ENCODE measurements at regions not wholly inside any gene's neighbourhood (a gene's known extent, or its start where the extent isn't known, plus 50 kb on each side); places are given as distances from the start of the nearest gene placed in this dataset.

DNA sequence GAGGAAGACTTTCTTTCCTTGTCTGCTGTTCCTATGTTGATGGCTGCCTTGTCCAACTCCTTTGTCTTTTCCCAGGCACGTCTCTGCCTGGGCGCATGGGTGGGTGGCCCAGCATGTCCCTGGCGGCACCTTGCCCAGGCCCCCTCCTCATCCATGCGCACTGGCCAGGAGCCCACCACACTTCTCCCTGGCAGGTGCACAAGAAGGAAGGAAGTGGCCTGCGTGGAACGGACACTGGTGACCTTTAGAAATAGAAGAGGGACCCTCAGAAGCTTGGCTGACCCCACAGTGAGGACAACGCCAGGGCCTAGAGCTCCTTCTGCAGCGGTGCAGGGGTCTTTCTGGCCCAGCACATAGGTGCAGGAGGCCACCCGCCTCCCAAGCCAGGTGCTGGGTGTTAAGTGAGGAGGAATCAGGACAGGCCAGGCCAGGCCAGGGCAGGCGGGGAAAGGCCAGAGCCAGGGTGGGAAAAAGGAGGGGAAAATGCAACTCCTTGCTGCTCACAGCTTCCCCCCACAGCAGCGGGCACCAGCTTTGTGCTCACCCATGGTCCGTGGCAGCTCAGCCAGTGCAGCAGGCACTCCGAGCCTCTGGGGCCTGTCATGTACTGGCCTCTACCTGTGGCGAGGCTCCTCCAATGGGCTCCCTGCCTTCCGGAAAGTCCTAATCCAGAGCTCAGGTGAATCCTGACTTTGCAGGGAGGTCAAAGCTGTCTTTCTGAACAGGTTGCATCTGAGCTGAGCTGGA, 104.0 kb downstream of the SOX1 start:
- CTCF ChIA-PET, result no interaction called here
- no peak overlapping the region for H3K27ac ChIP-seq (ENCODE audit: low read depth, low read length)
- H3K4me1 ChIP-seq (ENCODE audit: control insufficient read depth in 1 of 2, insufficient read depth in 2 of 2, low read length in 2 of 2), result no peaks in the 10 kb centered on the region
- no peaks in the 10 kb centered on the region for H3K9me3 ChIP-seq (ENCODE audit: control insufficient read depth in 1 of 2, insufficient read depth in 1 of 2, low read depth in 1 of 2, low read length in 2 of 2)
- H3K36me3 ChIP-seq (ENCODE audit: control insufficient read depth in 1 of 2, insufficient read depth in 2 of 2, low read length in 2 of 2), result no peaks in the 10 kb centered on the region
- no peak for TF ChIP-seq EZH2 (IDR thresholded peaks at IDR 0.05)
- no peak for TF ChIP-seq SP1 (IDR thresholded peaks at IDR 0.05; ENCODE audit: low read depth)
- H2AFZ ChIP-seq (ENCODE audit: low read depth, low read length, poor library complexity, severe bottlenecking), result no peak overlapping the region
- BruUV-seq (replicated peaks), result no TSS peak
- no peaks in the 10 kb centered on the region for H3K9me2 ChIP-seq (ENCODE audit: insufficient read depth)
- RAD21 ChIA-PET (ENCODE audit: low non-redundant PET in 1 of 2, low total read pairs in 2 of 2, uncharacterized antibody in 2 of 2, unreplicated experiment in 2 of 2), result no interaction called here
- no peaks in the 10 kb centered on the region for H3K79me2 ChIP-seq (ENCODE audit: insufficient read depth, low read length)
- DNase-seq (ENCODE audit: low read depth, low spot score), result no peak
- intact Hi-C loops (cut with micrococcal nuclease), result no loop called here
- 0 out of 2 replicates have a peak, but pooled peaks cover 3% of the 10 kb centered on the region for H3K27me3 ChIP-seq (ENCODE audit: insufficient read depth, low read length)
- H3K4me3 ChIP-seq (replicated peaks in 1 of 2; ENCODE audit: low read depth in 1 of 2, low read length in 2 of 2), result no peak overlapping the region
- no peak for ATAC-seq
- no peak overlapping the region for H3K4me2 ChIP-seq (ENCODE audit: low read length)
- H3K9ac ChIP-seq (ENCODE audit: low read length), result no peak overlapping the region
- POLR2A ChIA-PET, result no interaction called here
- H4K20me1 ChIP-seq (ENCODE audit: insufficient read depth), result no peaks in the 10 kb centered on the region

DNA sequence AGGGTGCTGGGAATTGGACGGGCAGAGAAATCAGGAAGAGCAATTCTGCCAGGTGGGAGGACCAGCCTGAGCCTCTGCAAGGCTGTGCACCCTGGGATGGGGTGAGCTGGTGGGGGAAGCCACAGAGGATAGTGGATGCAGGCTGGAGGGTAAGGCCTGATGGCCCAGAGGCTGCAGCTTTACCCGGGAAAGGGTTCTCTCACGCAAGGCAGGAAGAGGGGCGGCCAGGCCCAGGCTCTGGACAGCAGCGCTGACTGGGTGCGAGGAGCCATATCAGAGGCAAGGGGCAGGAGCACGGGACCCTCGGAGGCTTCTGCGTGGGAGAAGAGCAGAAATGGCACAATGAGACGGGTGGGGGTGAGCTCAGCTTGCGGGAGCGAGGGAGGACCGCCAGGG, 104.6 kb downstream of the SOX1 start:
- Histone ChIP-seq H4K20me1 (ENCODE audit: insufficient read depth) (no peaks in the 10 kb centered on the region), H3K27me3 (ENCODE audit: insufficient read depth, low read length) (0 out of 2 replicates have a peak, but pooled peaks cover 3% of the 10 kb centered on the region), H3K4me1 (ENCODE audit: control insufficient read depth in 1 of 2, insufficient read depth in 2 of 2, low read length in 2 of 2) (no peaks in the 10 kb centered on the region), H3K9me2 (ENCODE audit: insufficient read depth) (no peaks in the 10 kb centered on the region), H3K79me2 (ENCODE audit: insufficient read depth, low read length) (no peaks in the 10 kb centered on the region), H3K4me2 (ENCODE audit: low read length) (no peak overlapping the region), H3K27ac (ENCODE audit: low read depth, low read length) (no peak overlapping the region), H3K4me3 (replicated peaks in 1 of 2; ENCODE audit: low read depth in 1 of 2, low read length in 2 of 2) (no peak overlapping the region), H3K9me3 (ENCODE audit: control insufficient read depth in 1 of 2, insufficient read depth in 1 of 2, low read depth in 1 of 2, low read length in 2 of 2) (no peaks in the 10 kb centered on the region), H3K36me3 (ENCODE audit: control insufficient read depth in 1 of 2, insufficient read depth in 2 of 2, low read length in 2 of 2) (no peaks in the 10 kb centered on the region), H2AFZ (ENCODE audit: low read depth, low read length, poor library complexity, severe bottlenecking) (no peak overlapping the region), H3K9ac (ENCODE audit: low read length) (no peak overlapping the region)
- ChIA-PET CTCF (no interaction called here), RAD21 (ENCODE audit: low non-redundant PET in 1 of 2, low total read pairs in 2 of 2, uncharacterized antibody in 2 of 2, unreplicated experiment in 2 of 2) (no interaction called here), POLR2A (no interaction called here)
- ATAC-seq (no peak), DNase-seq (ENCODE audit: low read depth, low spot score) (no peak)
- intact Hi-C loops (cut with micrococcal nuclease), result no loop called here
- no peak for TF ChIP-seq ZNF274 (IDR thresholded peaks at IDR 0.05; ENCODE audit: low read depth, low read length)
- no peak for TF ChIP-seq SP1 (IDR thresholded peaks at IDR 0.05; ENCODE audit: low read depth)
- TF ChIP-seq POLR2AphosphoS5 (IDR thresholded peaks at IDR 0.05; ENCODE audit: low read depth, low read length), result no peak
- TF ChIP-seq POLR2A (IDR thresholded peaks at IDR 0.05; ENCODE audit: borderline replicate concordance, extremely low read depth, insufficient read depth, insufficient read length), result no peak
- TF ChIP-seq CBX3 (IDR thresholded peaks at IDR 0.05; ENCODE audit: low read depth), result no peak
- TF ChIP-seq SIN3A (IDR thresholded peaks at IDR 0.05; ENCODE audit: low read depth), result no peak
- no peak for TF ChIP-seq FOSL1 (IDR thresholded peaks at IDR 0.05; ENCODE audit: low read depth)
- no peak for TF ChIP-seq EGR1 (IDR thresholded peaks at IDR 0.05; ENCODE audit: low read depth)
- TF ChIP-seq MAX (IDR thresholded peaks at IDR 0.05), result no peak
- TF ChIP-seq ZBTB33 (IDR thresholded peaks at IDR 0.05; ENCODE audit: extremely low read depth, insufficient replicate concordance, low read length), result no peak
- no peak for TF ChIP-seq EZH2phosphoT487 (IDR thresholded peaks at IDR 0.05; ENCODE audit: borderline replicate concordance)
- no peak for TF ChIP-seq CEBPB (IDR thresholded peaks at IDR 0.05; ENCODE audit: low read depth)
- TF ChIP-seq ELF1 (IDR thresholded peaks at IDR 0.05; ENCODE audit: borderline replicate concordance, low read depth), result no peak
- TF ChIP-seq EZH2 (IDR thresholded peaks at IDR 0.05), result no peak
- no TSS peak for BruUV-seq (replicated peaks)
